Activated CD4-positive, alpha-beta T cell treated with anti-CD3 and anti-CD28 coated beads for 36 hours (primary cell): ENCODE measurements at regions not wholly inside any gene's neighbourhood (a gene's known extent, or its start where the extent isn't known, plus 50 kb on each side); places are given as distances from the start of the nearest gene placed in this dataset.
A peak's percentile ranks its signal among the peaks of the same experiment; 100 is the strongest.

Source experiments
- ATAC-seq: fragments of 200-7000 bp; cut with Tn5 transposase; one replicate; pipeline ENCODE4 v1.10.0; 2021; ENCODE audit warnings: mild to moderate bottlenecking, moderate library complexity
- CTCF ChIA-PET: fragments of 350-600 bp; sonication (Branson Sonifier 250); formaldehyde crosslinking; loops from one replicate; lab custom pipeline; 2021; ENCODE audit warnings: antibody characterized with exemption; lab: Charles Lee
- POLR2A ChIA-PET: fragments of 350-600 bp; sonication (Branson Sonifier 250); formaldehyde crosslinking; loops from one replicate; lab custom pipeline; 2021; ENCODE audit warnings: antibody characterized with exemption, inconsistent platforms; lab: Charles Lee
- DNase-seq: peaks from one replicate; pipeline ENCODE4 v3.0.0-alpha.2; 2020
- H3K27ac Mint-ChIP-seq: one replicate; pipeline ENCODE4 v1.8.0; 2021; ENCODE audit warnings: mixed read lengths
- H3K27me3 Mint-ChIP-seq: one replicate; pipeline ENCODE4 v1.8.0; 2021; ENCODE audit warnings: mixed read lengths
- H3K36me3 Mint-ChIP-seq: one replicate; pipeline ENCODE4 v1.8.0; 2021; ENCODE audit warnings: low read depth, mixed read lengths
- H3K4me1 Mint-ChIP-seq: one replicate; pipeline ENCODE4 v1.8.0; 2021; ENCODE audit warnings: mixed read lengths
- H3K4me3 Mint-ChIP-seq: one replicate; pipeline ENCODE4 v1.8.0; 2021; ENCODE audit warnings: mild to moderate bottlenecking, moderate library complexity, mixed read lengths
- H3K9me3 Mint-ChIP-seq: one replicate; pipeline ENCODE4 v1.8.0; 2021; ENCODE audit warnings: low read depth, mixed read lengths
- intact Hi-C, 2 experiments: fragments of 100-400 bp; cut with DNase I in 1 of 2; cut with micrococcal nuclease in 1 of 2; formaldehyde crosslinking; loops; one replicate each; pipeline versions ENCODE4 v1.14.2 to v1.15.1; 2022 to 2024; cut with DNase I, micrococcal nuclease

- intact Hi-C loops, result loop anchor here in 1 of 2 experiments (10.0 kb wide), 1 partner anchor 397 kb away; no protein-coding TSS in a partner anchor
Measured at GRCh38 chr10:31742255-31742654, 186.4 kb downstream of the ARHGAP12 start.

GRCh38 chr10:31741473-31741872, 187.2 kb downstream of the ARHGAP12 start:
- H3K4me3 Mint-ChIP-seq, result no peak overlapping the region
- DNase-seq, result no peak
- no peaks in the 10 kb centered on the region for H3K27me3 Mint-ChIP-seq
- no peak for ATAC-seq
- H3K9me3 Mint-ChIP-seq, result peaks cover 12% of the 10 kb centered on the region
- intact Hi-C loops, result loop anchor here in 1 of 2 experiments (10.0 kb wide), 1 partner anchor 397 kb away; no protein-coding TSS in a partner anchor
- H3K36me3 Mint-ChIP-seq, result no peaks in the 10 kb centered on the region
- no peak overlapping the region for H3K27ac Mint-ChIP-seq
- H3K4me1 Mint-ChIP-seq, result peaks cover 26% of the 10 kb centered on the region
- ChIA-PET POLR2A (no interaction called here), CTCF (interaction anchor here (0.6 to 1.2 kb wide), 4 partner anchors 12 to 199 kb away, joined by 3 to 4 read pairs (median 4); no protein-coding TSS in a partner anchor)

More at GRCh38 chr10:31742255-31742654, 186.4 kb downstream of the ARHGAP12 start:
- DNase-seq (no peak), ATAC-seq (no peak)
- Mint-ChIP-seq H3K9me3 (peaks cover 8% of the 10 kb centered on the region), H3K27me3 (no peaks in the 10 kb centered on the region), H3K4me1 (peaks cover 32% of the 10 kb centered on the region), H3K27ac (no peak overlapping the region), H3K4me3 (no peak overlapping the region), H3K36me3 (no peaks in the 10 kb centered on the region)
- CTCF ChIA-PET, result no interaction called here
- POLR2A ChIA-PET, result no interaction called here

- DNase-seq (no peak), ATAC-seq (no peak)
- no peak overlapping the region for H3K27ac Mint-ChIP-seq
- intact Hi-C loops, result loop anchor here in 1 of 2 experiments (10.0 kb wide), 1 partner anchor 395 kb away; no protein-coding TSS in a partner anchor
- H3K27me3 Mint-ChIP-seq, result no peaks in the 10 kb centered on the region
- H3K4me3 Mint-ChIP-seq, result no peak overlapping the region
- POLR2A ChIA-PET, result no interaction called here
- CTCF ChIA-PET, result interaction anchor here (0.7 kb wide), 1 partner anchor 19 kb away, joined by 3 read pairs; no protein-coding TSS in a partner anchor
- H3K36me3 Mint-ChIP-seq, result no peaks in the 10 kb centered on the region
- H3K9me3 Mint-ChIP-seq, result peaks cover 14% of the 10 kb centered on the region
- H3K4me1 Mint-ChIP-seq, result peaks cover 11% of the 10 kb centered on the region
Measured at GRCh38 chr10:31739711-31740110, 188.9 kb downstream of the ARHGAP12 start.

GRCh38 chr10:31739146-31739545, 189.5 kb downstream of the ARHGAP12 start:
- ChIA-PET POLR2A (no interaction called here), CTCF (interaction anchor here (0.7 kb wide), 1 partner anchor 19 kb away, joined by 3 read pairs; no protein-coding TSS in a partner anchor)
- H3K9me3 Mint-ChIP-seq, result peaks cover 14% of the 10 kb centered on the region
- H3K27ac Mint-ChIP-seq, result no peak overlapping the region
- DNase-seq, result no peak
- H3K36me3 Mint-ChIP-seq, result no peaks in the 10 kb centered on the region
- intact Hi-C loops, result no loop called here
- no peak for ATAC-seq
- H3K27me3 Mint-ChIP-seq, result no peaks in the 10 kb centered on the region
- peaks cover 7% of the 10 kb centered on the region for H3K4me1 Mint-ChIP-seq
- no peak overlapping the region for H3K4me3 Mint-ChIP-seq

GRCh38 chr10:31731711-31732110, 196.9 kb downstream of the ARHGAP12 start:
- DNase-seq, result no peak
- H3K27ac Mint-ChIP-seq, result no peak overlapping the region
- intact Hi-C loops, result no loop called here
- no peak overlapping the region for H3K4me3 Mint-ChIP-seq
- no peak for ATAC-seq
- no peaks in the 10 kb centered on the region for H3K36me3 Mint-ChIP-seq
- ChIA-PET POLR2A (no interaction called here), CTCF (no interaction called here)
- H3K4me1 Mint-ChIP-seq, result no peaks in the 10 kb centered on the region
- H3K9me3 Mint-ChIP-seq, result peaks cover 2% of the 10 kb centered on the region
- peaks cover 13% of the 10 kb centered on the region for H3K27me3 Mint-ChIP-seq

GRCh38 chr10:31730776-31731175, 197.9 kb downstream of the ARHGAP12 start:
- DNase-seq, result no peak
- Mint-ChIP-seq H3K9me3 (peaks cover 2% of the 10 kb centered on the region), H3K4me3 (no peak overlapping the region), H3K27ac (no peak overlapping the region), H3K36me3 (no peaks in the 10 kb centered on the region), H3K4me1 (no peaks in the 10 kb centered on the region), H3K27me3 (peaks cover 13% of the 10 kb centered on the region)
- ATAC-seq, result no peak
- intact Hi-C loops, result no loop called here
- ChIA-PET CTCF (interaction anchor here (1.1 kb wide), 1 partner anchor 48 kb away, joined by 3 read pairs; no protein-coding TSS in a partner anchor), POLR2A (no interaction called here)

GRCh38 chr10:31728698-31729224, 199.9 kb downstream of the ARHGAP12 start:
- Mint-ChIP-seq H3K27me3 (peaks cover 15% of the 10 kb centered on the region), H3K4me3 (no peak overlapping the region), H3K9me3 (no peaks in the 10 kb centered on the region), H3K27ac (no peak overlapping the region), H3K4me1 (peaks cover 4% of the 10 kb centered on the region), H3K36me3 (no peaks in the 10 kb centered on the region)
- intact Hi-C loops, result no loop called here
- ATAC-seq (no peak), DNase-seq (no peak)
- ChIA-PET CTCF (interaction anchor here (0.7 to 1.3 kb wide), 2 partner anchors 17 to 617 kb away, joined by 3 to 4 read pairs; no protein-coding TSS in a partner anchor), POLR2A (no interaction called here)

GRCh38 chr10:31725436-31725835, 203.2 kb downstream of the ARHGAP12 start:
- DNase-seq, result no peak
- POLR2A ChIA-PET, result no interaction called here
- no peak overlapping the region for H3K4me3 Mint-ChIP-seq
- CTCF ChIA-PET, result no interaction called here
- no peaks in the 10 kb centered on the region for H3K36me3 Mint-ChIP-seq
- intact Hi-C loops, result no loop called here
- H3K27me3 Mint-ChIP-seq, result peaks cover 10% of the 10 kb centered on the region
- H3K9me3 Mint-ChIP-seq, result no peaks in the 10 kb centered on the region
- no peak for ATAC-seq
- H3K4me1 Mint-ChIP-seq, result peaks cover 13% of the 10 kb centered on the region
- no peak overlapping the region for H3K27ac Mint-ChIP-seq

GRCh38 chr10:31724296-31724695, 204.3 kb downstream of the ARHGAP12 start:
- Mint-ChIP-seq H3K36me3 (no peaks in the 10 kb centered on the region), H3K4me3 (no peak overlapping the region), H3K9me3 (no peaks in the 10 kb centered on the region), H3K27ac (no peak overlapping the region), H3K27me3 (peaks cover 9% of the 10 kb centered on the region), H3K4me1 (peaks cover 13% of the 10 kb centered on the region)
- POLR2A ChIA-PET, result no interaction called here
- CTCF ChIA-PET, result interaction anchor here (0.6 kb wide), 1 partner anchor 54 kb away, joined by 3 read pairs; no protein-coding TSS in a partner anchor
- no peak for DNase-seq
- intact Hi-C loops, result no loop called here
- no peak for ATAC-seq

GRCh38 chr10:31723106-31723750, 205.4 kb downstream of the ARHGAP12 start:
- H3K27ac Mint-ChIP-seq, result peak overlapping the region; percentile 62
- intact Hi-C loops, result no loop called here
- H3K27me3 Mint-ChIP-seq, result peaks cover 7% of the 10 kb centered on the region
- no peaks in the 10 kb centered on the region for H3K36me3 Mint-ChIP-seq
- H3K4me3 Mint-ChIP-seq, result no peak overlapping the region
- H3K4me1 Mint-ChIP-seq, result peaks cover 13% of the 10 kb centered on the region
- H3K9me3 Mint-ChIP-seq, result no peaks in the 10 kb centered on the region
- ChIA-PET CTCF (no interaction called here), POLR2A (no interaction called here)
- ATAC-seq, result peak; percentile 76
- DNase-seq, result no peak

- H3K4me3 Mint-ChIP-seq, result no peak overlapping the region
- H3K36me3 Mint-ChIP-seq, result no peaks in the 10 kb centered on the region
- H3K4me1 Mint-ChIP-seq, result peaks cover 13% of the 10 kb centered on the region
- CTCF ChIA-PET, result no interaction called here
- POLR2A ChIA-PET, result no interaction called here
- DNase-seq (no peak), ATAC-seq (no peak)
- intact Hi-C loops, result no loop called here
- H3K9me3 Mint-ChIP-seq, result no peaks in the 10 kb centered on the region
- peaks cover 7% of the 10 kb centered on the region for H3K27me3 Mint-ChIP-seq
- H3K27ac Mint-ChIP-seq, result no peak overlapping the region
Measured at GRCh38 chr10:31721096-31721495, 207.5 kb downstream of the ARHGAP12 start.

- Mint-ChIP-seq H3K4me3 (no peak overlapping the region), H3K9me3 (no peaks in the 10 kb centered on the region), H3K27me3 (peaks cover 7% of the 10 kb centered on the region), H3K4me1 (peaks cover 13% of the 10 kb centered on the region), H3K36me3 (no peaks in the 10 kb centered on the region), H3K27ac (no peak overlapping the region)
- DNase-seq (no peak), ATAC-seq (no peak)
- ChIA-PET POLR2A (no interaction called here), CTCF (interaction anchor here (0.6 kb wide), 1 partner anchor 19 kb away, joined by 3 read pairs; no protein-coding TSS in a partner anchor)
- intact Hi-C loops, result no loop called here
Measured at GRCh38 chr10:31720546-31720945, 208.1 kb downstream of the ARHGAP12 start.
